ENCODE measurements at regions not wholly inside any gene's neighbourhood (a gene's known extent, or its start where the extent isn't known, plus 50 kb on each side); places are given as distances from the start of the nearest gene placed in this dataset.
"Not testable (repeated sequence)": the region's sequence is repeated elsewhere in the genome, so short reads cannot be mapped to it uniquely, and the experiment has no call there.

- Histone ChIP-seq H3K27me3 (ENCODE audit: control insufficient read depth, low read length) (no peaks in the 10 kb centered on the region), H3K9me2 (replicated peaks; ENCODE audit: control insufficient read depth, low read length) (no peaks in the 10 kb centered on the region), H4K20me1 (ENCODE audit: control insufficient read depth, insufficient read depth, low read depth, low read length) (no peaks in the 10 kb centered on the region), H3K4me3 (ENCODE audit: low read length) (no peak overlapping the region), H3K79me2 (ENCODE audit: control insufficient read depth, low read length) (no peaks in the 10 kb centered on the region), H3F3A (ENCODE audit: control insufficient read depth, insufficient read depth) (no peaks in the 10 kb centered on the region), H3K36me3 (ENCODE audit: control insufficient read depth, low read length) (no peaks in the 10 kb centered on the region), H3K4me1 (ENCODE audit: control insufficient read depth, low read length) (no peaks in the 10 kb centered on the region), H3K9me3 (ENCODE audit: control insufficient read depth, insufficient read depth, low read length) (no peaks in the 10 kb centered on the region), H3K27ac (ENCODE audit: low read depth, low read length) (no peak overlapping the region), H3K4me2 (ENCODE audit: low read length) (no peak overlapping the region)
- no peak for TF ChIP-seq EZH2phosphoT487 (IDR thresholded peaks at IDR 0.05; ENCODE audit: borderline replicate concordance, low read length)
- TF ChIP-seq, protein P1, sequence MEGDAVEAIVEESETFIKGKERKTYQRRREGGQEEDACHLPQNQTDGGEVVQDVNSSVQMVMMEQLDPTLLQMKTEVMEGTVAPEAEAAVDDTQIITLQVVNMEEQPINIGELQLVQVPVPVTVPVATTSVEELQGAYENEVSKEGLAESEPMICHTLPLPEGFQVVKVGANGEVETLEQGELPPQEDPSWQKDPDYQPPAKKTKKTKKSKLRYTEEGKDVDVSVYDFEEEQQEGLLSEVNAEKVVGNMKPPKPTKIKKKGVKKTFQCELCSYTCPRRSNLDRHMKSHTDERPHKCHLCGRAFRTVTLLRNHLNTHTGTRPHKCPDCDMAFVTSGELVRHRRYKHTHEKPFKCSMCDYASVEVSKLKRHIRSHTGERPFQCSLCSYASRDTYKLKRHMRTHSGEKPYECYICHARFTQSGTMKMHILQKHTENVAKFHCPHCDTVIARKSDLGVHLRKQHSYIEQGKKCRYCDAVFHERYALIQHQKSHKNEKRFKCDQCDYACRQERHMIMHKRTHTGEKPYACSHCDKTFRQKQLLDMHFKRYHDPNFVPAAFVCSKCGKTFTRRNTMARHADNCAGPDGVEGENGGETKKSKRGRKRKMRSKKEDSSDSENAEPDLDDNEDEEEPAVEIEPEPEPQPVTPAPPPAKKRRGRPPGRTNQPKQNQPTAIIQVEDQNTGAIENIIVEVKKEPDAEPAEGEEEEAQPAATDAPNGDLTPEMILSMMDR (IDR thresholded peaks at IDR 0.05; ENCODE audit: low read depth, low read length, poor library complexity, severe bottlenecking), result no peak
Observed at GRCh38 chr2:215722125-215722524, 286.3 kb upstream of the FN1 start.

GRCh38 chr2:215721515-215721914, 285.6 kb upstream of the FN1 start:
- not testable (repeated sequence) for H3K4me1 ChIP-seq (ENCODE audit: control insufficient read depth, low read length); H4K20me1 ChIP-seq (ENCODE audit: control insufficient read depth, insufficient read depth, low read depth, low read length); H3F3A ChIP-seq (ENCODE audit: control insufficient read depth, insufficient read depth); H3K9me3 ChIP-seq (ENCODE audit: control insufficient read depth, insufficient read depth, low read length); H3K36me3 ChIP-seq (ENCODE audit: control insufficient read depth, low read length); H3K27ac ChIP-seq (ENCODE audit: low read depth, low read length); H3K4me3 ChIP-seq (ENCODE audit: low read length); H3K79me2 ChIP-seq (ENCODE audit: control insufficient read depth, low read length); H3K27me3 ChIP-seq (ENCODE audit: control insufficient read depth, low read length); H3K9me2 ChIP-seq (replicated peaks; ENCODE audit: control insufficient read depth, low read length); H3K4me2 ChIP-seq (ENCODE audit: low read length)

- TF ChIP-seq, protein P1 (IDR thresholded peaks at IDR 0.05; ENCODE audit: low read depth, low read length, poor library complexity, severe bottlenecking), result no peak
- no peak for TF ChIP-seq EZH2phosphoT487 (IDR thresholded peaks at IDR 0.05; ENCODE audit: borderline replicate concordance, low read length)
- H3K9me2 ChIP-seq (replicated peaks; ENCODE audit: control insufficient read depth, low read length), result no peaks in the 10 kb centered on the region
- no peaks in the 10 kb centered on the region for H4K20me1 ChIP-seq (ENCODE audit: control insufficient read depth, insufficient read depth, low read depth, low read length)
- no peaks in the 10 kb centered on the region for H3K9me3 ChIP-seq (ENCODE audit: control insufficient read depth, insufficient read depth, low read length)
- no peak overlapping the region for H3K4me2 ChIP-seq (ENCODE audit: low read length)
- H3K79me2 ChIP-seq (ENCODE audit: control insufficient read depth, low read length), result no peaks in the 10 kb centered on the region
- H3K36me3 ChIP-seq (ENCODE audit: control insufficient read depth, low read length), result no peaks in the 10 kb centered on the region
- no peaks in the 10 kb centered on the region for H3F3A ChIP-seq (ENCODE audit: control insufficient read depth, insufficient read depth)
- H3K4me1 ChIP-seq (ENCODE audit: control insufficient read depth, low read length), result no peaks in the 10 kb centered on the region
- H3K27me3 ChIP-seq (ENCODE audit: control insufficient read depth, low read length), result no peaks in the 10 kb centered on the region
- H3K4me3 ChIP-seq (ENCODE audit: low read length), result no peak overlapping the region
- no peak overlapping the region for H3K27ac ChIP-seq (ENCODE audit: low read depth, low read length)
Observed at GRCh38 chr2:215718890-215719289, 283.0 kb upstream of the FN1 start.

- no peaks in the 10 kb centered on the region for H3K27me3 ChIP-seq (ENCODE audit: control insufficient read depth, low read length)
- no peaks in the 10 kb centered on the region for H3K79me2 ChIP-seq (ENCODE audit: control insufficient read depth, low read length)
- no peak overlapping the region for H3K27ac ChIP-seq (ENCODE audit: low read depth, low read length)
- H4K20me1 ChIP-seq (ENCODE audit: control insufficient read depth, insufficient read depth, low read depth, low read length), result no peaks in the 10 kb centered on the region
- H3K4me2 ChIP-seq (ENCODE audit: low read length), result no peak overlapping the region
- H3K4me3 ChIP-seq (ENCODE audit: low read length), result no peak overlapping the region
- H3K9me3 ChIP-seq (ENCODE audit: control insufficient read depth, insufficient read depth, low read length), result no peaks in the 10 kb centered on the region
- TF ChIP-seq, protein P1 (IDR thresholded peaks at IDR 0.05; ENCODE audit: low read depth, low read length, poor library complexity, severe bottlenecking), result no peak
- no peak for TF ChIP-seq EZH2phosphoT487 (IDR thresholded peaks at IDR 0.05; ENCODE audit: borderline replicate concordance, low read length)
- H3K36me3 ChIP-seq (ENCODE audit: control insufficient read depth, low read length), result no peaks in the 10 kb centered on the region
- no peaks in the 10 kb centered on the region for H3K9me2 ChIP-seq (replicated peaks; ENCODE audit: control insufficient read depth, low read length)
- H3K4me1 ChIP-seq (ENCODE audit: control insufficient read depth, low read length), result no peaks in the 10 kb centered on the region
- no peaks in the 10 kb centered on the region for H3F3A ChIP-seq (ENCODE audit: control insufficient read depth, insufficient read depth)
Observed at GRCh38 chr2:215718436-215718835, 282.6 kb upstream of the FN1 start.

Measured in DOHH2 (cell line).